HL-60 (cell line): ENCODE measurements at regions not wholly inside any gene's neighbourhood (a gene's known extent, or its start where the extent isn't known, plus 50 kb on each side); places are given as distances from the start of the nearest gene placed in this dataset.

Experiments used
- CTCF ChIP-seq: IDR thresholded peaks from one replicate; pipeline ENCODE4 v1.5.1; 2011; ENCODE audit warnings: low read length, control low read depth, inconsistent platforms; ENCODE audit not compliant: insufficient read depth
- POLR2AphosphoS5 ChIP-seq: IDR thresholded peaks from 2 replicates; pipeline ENCODE4 v1.6.1; 2012; ENCODE audit warnings: low read depth

GRCh38 chr13:53216773-53217172 is 188.2 kb downstream of the OLFM4 start:
- TF ChIP-seq CTCF = no peak
- no peak for TF ChIP-seq POLR2AphosphoS5
